ENCODE measurements at regions not wholly inside any gene's neighbourhood (a gene's known extent, or its start where the extent isn't known, plus 50 kb on each side); places are given as distances from the start of the nearest gene placed in this dataset.

GRCh38 chr10:44056967-44057805 lies 327.7 kb downstream of the CXCL12 start:
- no peak overlapping the region for H3K9ac ChIP-seq
- H3K9me2 ChIP-seq: no peaks in the 10 kb centered on the region
- POLR2A ChIA-PET: no interaction called here
- no peaks in the 10 kb centered on the region for H3K36me3 ChIP-seq (replicated peaks in 1 of 2; ENCODE audit: control insufficient read depth in 1 of 2, insufficient read depth in 2 of 2, low read length in 1 of 2)
- TF ChIP-seq SMC3 (IDR thresholded peaks at IDR 0.05; ENCODE audit: low read depth, low read length) (no peak), CTCF (IDR thresholded peaks at IDR 0.05) (no peak), GATA2 (CRISPR knock-in tag; IDR thresholded peaks at IDR 0.05) (no peak), GABPA (IDR thresholded peaks at IDR 0.05; ENCODE audit: low read depth) (no peak), JUND (IDR thresholded peaks at IDR 0.05) (no peak), USF2 (IDR thresholded peaks at IDR 0.05; ENCODE audit: borderline replicate concordance, low read depth, low read length) (no peak), NFIC (IDR thresholded peaks at IDR 0.05; ENCODE audit: borderline replicate concordance) (no peak), FOXJ3 (CRISPR knock-in tag; IDR thresholded peaks at IDR 0.05) (no peak), EP300 (IDR thresholded peaks at IDR 0.05; ENCODE audit: borderline replicate concordance in 1 of 2, low read depth in 1 of 2, low read length in 1 of 2) (no peak), MEF2A (IDR thresholded peaks at IDR 0.05; ENCODE audit: borderline replicate concordance, low read depth) (no peak), MXI1 (IDR thresholded peaks at IDR 0.05; ENCODE audit: low read depth, low read length) (no peak), USF1 (IDR thresholded peaks at IDR 0.05; ENCODE audit: borderline replicate concordance, low read depth) (no peak), REST (IDR thresholded peaks at IDR 0.05; ENCODE audit: low read depth, low read length) (no peak), TCF12 (IDR thresholded peaks at IDR 0.05) (no peak), FOSL2 (IDR thresholded peaks at IDR 0.05; ENCODE audit: borderline replicate concordance, low read depth) (no peak), ZBTB33 (IDR thresholded peaks at IDR 0.05; ENCODE audit: borderline replicate concordance, low read depth) (no peak), EZH2phosphoT487 (IDR thresholded peaks at IDR 0.05; ENCODE audit: borderline replicate concordance, low read depth) (no peak), FOXM1 (IDR thresholded peaks at IDR 0.05; ENCODE audit: low read depth) (no peak), PBX3 (IDR thresholded peaks at IDR 0.05) (no peak)
- peaks cover 0 to 4% of the 10 kb centered on the region in 2 experiments; a peak in 1 of 4 replicates for H3K4me1 ChIP-seq (ENCODE audit: control insufficient read depth in 1 of 2, insufficient read depth in 2 of 2, low read depth in 1 of 2, low read length in 1 of 2)
- WGBS (ENCODE audit: low lambda C conversion rate): 63% methylated on average over 21 of the region's 27 CpGs
- CTCF ChIA-PET: interaction anchor here (1.4 to 2.6 kb wide), 2 partner anchors 11 to 367 kb away, joined by 4 to 11 read pairs; no protein-coding TSS in a partner anchor
- no peaks in the 10 kb centered on the region for H3K79me2 ChIP-seq (ENCODE audit: insufficient read depth)
- H4K20me1 ChIP-seq (ENCODE audit: insufficient read depth): no peaks in the 10 kb centered on the region
- H3K4me2 ChIP-seq: no peak overlapping the region
- no peaks in the 10 kb centered on the region for H3F3A ChIP-seq (replicated peaks; ENCODE audit: insufficient read depth)
- no peaks in the 10 kb centered on the region for H3K9me3 ChIP-seq
- H3K27ac ChIP-seq (ENCODE audit: low read depth in 2 of 2, low read length in 1 of 2): no peak overlapping the region
- no peak overlapping the region for H3K4me3 ChIP-seq (ENCODE audit: low read depth in 2 of 2, low read length in 1 of 2)
- H2AFZ ChIP-seq (ENCODE audit: low read depth): no peak overlapping the region
- H3K27me3 ChIP-seq (ENCODE audit: insufficient read depth): no peaks in the 10 kb centered on the region
- DNase-seq: no peak
